H9 (cell line): ENCODE measurements at regions not wholly inside any gene's neighbourhood (a gene's known extent, or its start where the extent isn't known, plus 50 kb on each side); places are given as distances from the start of the nearest gene placed in this dataset.
"Not testable (repeated sequence)": the region's sequence is repeated elsewhere in the genome, so short reads cannot be mapped to it uniquely, and the experiment has no call there.

Experiments
- DNase-seq: peaks from one replicate; pipeline ENCODE4 v3.0.0-alpha.2; 2017
- H2AFZ ChIP-seq: one replicate; pipeline ENCODE4 v1.6.1; 2013; ENCODE audit warnings: mild to moderate bottlenecking, low read length, control low read depth, moderate library complexity
- H2AK5ac ChIP-seq: 2 replicates; pipeline ENCODE4 v1.6.1; 2013; ENCODE audit warnings: low read length, control low read depth, mixed read lengths; ENCODE audit not compliant: insufficient read length
- H2BK120ac ChIP-seq: one replicate; pipeline ENCODE4 v1.6.1; 2013; ENCODE audit warnings: low read depth, mild to moderate bottlenecking, low read length, control low read depth, inconsistent platforms; ENCODE audit not compliant: poor library complexity, severe bottlenecking
- H2BK12ac ChIP-seq: 2 replicates; pipeline ENCODE4 v1.6.1; 2013; ENCODE audit warnings: low read length, control low read depth, mixed read lengths, low read depth; ENCODE audit not compliant: insufficient read length
- H2BK15ac ChIP-seq: 2 replicates; pipeline ENCODE4 v1.6.1; 2013; ENCODE audit warnings: low read depth, low read length, control low read depth
- H2BK20ac ChIP-seq: one replicate; pipeline ENCODE4 v1.6.1; 2013; ENCODE audit warnings: low read depth, mild to moderate bottlenecking, low read length, control low read depth, inconsistent platforms; ENCODE audit not compliant: poor library complexity, severe bottlenecking
- H2BK5ac ChIP-seq: 2 replicates; pipeline ENCODE4 v1.6.1; 2013; ENCODE audit warnings: low read length, control low read depth, mixed read lengths; ENCODE audit not compliant: insufficient read length
- H3K14ac ChIP-seq: 2 replicates; pipeline ENCODE4 v1.6.1; 2013; ENCODE audit warnings: low read length, control low read depth; ENCODE audit not compliant: insufficient read depth
- H3K18ac ChIP-seq: 2 replicates; pipeline ENCODE4 v1.6.1; 2013; ENCODE audit warnings: low read depth, mild to moderate bottlenecking, mixed read lengths, low read length, control low read depth; ENCODE audit not compliant: insufficient read length
- H3K23ac ChIP-seq: 2 replicates; pipeline ENCODE4 v1.6.1; 2013; ENCODE audit warnings: low read length, control low read depth, mixed read lengths, low read depth; ENCODE audit not compliant: insufficient read length
- H3K23me2 ChIP-seq: 2 replicates; pipeline ENCODE4 v1.6.1; 2013; ENCODE audit warnings: low read depth, mild to moderate bottlenecking, mixed read lengths, low read length, control low read depth; ENCODE audit not compliant: insufficient read length, poor library complexity, severe bottlenecking
- H3K27ac ChIP-seq: 2 replicates; pipeline ENCODE4 v1.5.1; 2013; ENCODE audit warnings: low read length, control low read depth, mixed read lengths, low read depth; ENCODE audit not compliant: insufficient read length
- H3K27me3 ChIP-seq: 2 replicates; pipeline ENCODE4 v1.6.1; 2013; ENCODE audit warnings: low read length, control low read depth, inconsistent platforms; ENCODE audit not compliant: insufficient read depth
- H3K4ac ChIP-seq: 2 replicates; pipeline ENCODE4 v1.6.1; 2013; ENCODE audit warnings: low read depth, mild to moderate bottlenecking, control low read depth, inconsistent platforms, low read length, moderate library complexity
- H3K4me1 ChIP-seq: 2 replicates; pipeline ENCODE4 v1.6.1; 2013; ENCODE audit warnings: low read length, control low read depth, inconsistent platforms; ENCODE audit not compliant: insufficient read depth
- H3K4me2 ChIP-seq: 2 replicates; pipeline ENCODE4 v1.6.1; 2013; ENCODE audit warnings: low read length, control low read depth, mixed read lengths; ENCODE audit not compliant: insufficient read length, insufficient read depth
- H3K56ac ChIP-seq: 2 replicates; pipeline ENCODE4 v1.6.1; 2013; ENCODE audit warnings: low read depth, mild to moderate bottlenecking, mixed read lengths, low read length, control low read depth; ENCODE audit not compliant: insufficient read length
- H3K79me1 ChIP-seq: 2 replicates; pipeline ENCODE4 v1.6.1; 2013; ENCODE audit warnings: low read depth, mild to moderate bottlenecking, moderate library complexity, low read length, control low read depth, inconsistent platforms; ENCODE audit not compliant: insufficient read depth, poor library complexity, severe bottlenecking
- H3K79me2 ChIP-seq: 2 replicates; pipeline ENCODE4 v1.6.1; 2013; ENCODE audit warnings: low read length, control low read depth, inconsistent platforms; ENCODE audit not compliant: insufficient read depth
- H3K9ac ChIP-seq: 2 replicates; pipeline ENCODE4 v1.6.1; 2013; ENCODE audit warnings: low read length, control low read depth, mixed read lengths; ENCODE audit not compliant: insufficient read length; ENCODE audit errors: extremely low read depth
- H3K9me3 ChIP-seq: one replicate; pipeline ENCODE4 v1.6.1; 2013; ENCODE audit warnings: low read depth, low read length, inconsistent platforms; ENCODE audit not compliant: control insufficient read depth
- H3T11ph ChIP-seq: one replicate; pipeline ENCODE4 v1.6.1; 2013; ENCODE audit warnings: mild to moderate bottlenecking, low read length, control low read depth, inconsistent platforms
- H4K20me1 ChIP-seq: one replicate; pipeline ENCODE4 v1.6.1; 2013; ENCODE audit not compliant: control insufficient read depth, insufficient read length, insufficient read depth
- H4K5ac ChIP-seq: 2 replicates; pipeline ENCODE4 v1.6.1; 2013; ENCODE audit warnings: low read depth, mild to moderate bottlenecking, mixed read lengths, low read length, control low read depth; ENCODE audit not compliant: insufficient read length
- H4K8ac ChIP-seq: replicated peaks from 2 replicates; pipeline ENCODE4 v1.6.1; 2013; ENCODE audit warnings: low read length, control low read depth, mixed read lengths, low read depth; ENCODE audit not compliant: insufficient read length
- H4K91ac ChIP-seq: 2 replicates; pipeline ENCODE4 v1.6.1; 2013; ENCODE audit warnings: low read depth, mild to moderate bottlenecking, moderate library complexity, mixed read lengths, low read length, control low read depth; ENCODE audit not compliant: insufficient read length
- H3K27ac Mint-ChIP-seq, 3 experiments: 2 replicates in 2 of 3; 3 replicates in 1 of 3; pipeline ENCODE4 v1.8.0; 2020 to 2021; ENCODE audit warnings: mixed read lengths in 3 of 3, mild to moderate bottlenecking in 1 of 3, moderate library complexity in 1 of 3
- H3K27me3 Mint-ChIP-seq: 2 replicates; pipeline ENCODE4 v1.8.0; 2021; ENCODE audit warnings: low read depth, mild to moderate bottlenecking, moderate library complexity, mixed read lengths
- H3K36me3 Mint-ChIP-seq, 3 experiments: 2 replicates in 2 of 3; 3 replicates in 1 of 3; pipeline ENCODE4 v1.8.0; 2020 to 2021; ENCODE audit warnings: low read depth in 3 of 3, mixed read lengths in 3 of 3; ENCODE audit not compliant: insufficient read depth in 1 of 3
- H3K4me1 Mint-ChIP-seq, 2 experiments: 2 replicates each; pipeline ENCODE4 v1.8.0; 2020; ENCODE audit warnings: mixed read lengths in 2 of 2
- H3K4me3 Mint-ChIP-seq, 2 experiments: 2 replicates in 1 of 2; 3 replicates in 1 of 2; pipeline ENCODE4 v1.8.0; 2020 to 2021; ENCODE audit warnings: mild to moderate bottlenecking in 2 of 2, mixed read lengths in 2 of 2, moderate library complexity in 1 of 2
- H3K9me3 Mint-ChIP-seq, 2 experiments: 2 replicates in 1 of 2; 3 replicates in 1 of 2; pipeline ENCODE4 v1.8.0; 2020; ENCODE audit warnings: mild to moderate bottlenecking in 2 of 2, mixed read lengths in 2 of 2, moderate library complexity in 1 of 2
- CTCF ChIP-seq: fragments of 200-600 bp; sonication (generic); conservative IDR thresholded peaks from 3 replicates; pipeline ENCODE4 v1.8.0; 2021; ENCODE audit warnings: antibody characterized with exemption, mild to moderate bottlenecking
- WGBS: extraction: QIAGEN DNeasy Blood & Tissue Kit; methylation state at CpG from one replicate; pipeline ENCODE4 v1.1.7; 2013; ENCODE audit warnings: missing lambda C conversion rate, low lambda C conversion rate, mixed read lengths; ENCODE audit not compliant: insufficient read length; ENCODE audit errors: extremely low coverage; 5-methylcytosine and 5-hydroxymethylcytosine counted together

GRCh38 chr1:199089393-199090122 is 450.7 kb downstream of the PTPRC start:
- Mint-ChIP-seq H3K27me3 (no peaks in the 10 kb centered on the region), H3K36me3 (no peaks in the 10 kb centered on the region), H3K4me3 (no peak overlapping the region), H3K27ac (no peak overlapping the region), H3K4me1 (no peaks in the 10 kb centered on the region), H3K9me3 (no peaks in the 10 kb centered on the region; a peak in 1 of 5 replicates)
- Histone ChIP-seq H3T11ph (no peak overlapping the region), H3K4me2 (no peak overlapping the region), H2BK20ac (no peak overlapping the region), H3K27me3 (no peaks in the 10 kb centered on the region), H3K18ac (no peak overlapping the region), H2BK15ac (no peak overlapping the region), H4K8ac (no peak overlapping the region), H2AK5ac (no peak overlapping the region), H3K27ac (no peak overlapping the region), H2BK120ac (no peak overlapping the region), H3K23ac (no peak overlapping the region), H3K14ac (no peak overlapping the region), H3K56ac (no peak overlapping the region), H3K9ac (no peak overlapping the region), H3K4me1 (no peaks in the 10 kb centered on the region), H2BK12ac (no peak overlapping the region), H3K23me2 (no peaks in the 10 kb centered on the region), H2AFZ (no peak overlapping the region), H3K79me2 (no peaks in the 10 kb centered on the region), H3K4ac (no peak overlapping the region), H4K91ac (no peak overlapping the region), H4K5ac (no peak overlapping the region), H2BK5ac (no peak overlapping the region), H3K9me3 (no peaks in the 10 kb centered on the region), H3K79me1 (no peaks in the 10 kb centered on the region), H4K20me1 (no peaks in the 10 kb centered on the region)
- no peak for TF ChIP-seq CTCF
- no CpG with 5 or more reads among the region's 3 CpGs for WGBS
- DNase-seq, result no peak

- H4K91ac ChIP-seq, H3K9ac ChIP-seq, H3K4me1 ChIP-seq, H3K36me3 Mint-ChIP-seq, H3K4ac ChIP-seq, H3K9me3 ChIP-seq, H2AK5ac ChIP-seq, H2BK5ac ChIP-seq, H2BK15ac ChIP-seq, H3T11ph ChIP-seq, H3K4me1 Mint-ChIP-seq, H2BK20ac ChIP-seq, H3K27ac ChIP-seq, H3K79me2 ChIP-seq, H3K9me3 Mint-ChIP-seq, DNase-seq, H4K8ac ChIP-seq, H2AFZ ChIP-seq, H3K4me3 Mint-ChIP-seq, H3K23ac ChIP-seq, H2BK120ac ChIP-seq, H3K56ac ChIP-seq, H3K79me1 ChIP-seq, H3K27me3 ChIP-seq, H4K20me1 ChIP-seq, H3K4me2 ChIP-seq, H2BK12ac ChIP-seq, H3K14ac ChIP-seq, H4K5ac ChIP-seq, H3K27ac Mint-ChIP-seq, H3K27me3 Mint-ChIP-seq, H3K23me2 ChIP-seq, H3K18ac ChIP-seq: not testable (repeated sequence)
- WGBS, result no CpG with 5 or more reads among the region's 1 CpG
These were observed 456.8 kb downstream of the PTPRC start for GRCh38 chr1:199095628-199096027.
